ENCODE measurements at regions not wholly inside any gene's neighbourhood (a gene's known extent, or its start where the extent isn't known, plus 50 kb on each side); places are given as distances from the start of the nearest gene placed in this dataset.
"Not testable (repeated sequence)": the region's sequence is repeated elsewhere in the genome, so short reads cannot be mapped to it uniquely, and the experiment has no call there.

- no peaks in the 10 kb centered on the region for H3K27me3 ChIP-seq (replicated peaks; ENCODE audit: control insufficient read depth, insufficient read depth, low read length, poor library complexity, severe bottlenecking)
- no peak for DNase-seq
- no peaks in the 10 kb centered on the region for H3K4me1 ChIP-seq (ENCODE audit: control insufficient read depth, insufficient read depth, low read length, poor library complexity, severe bottlenecking)
- H3K36me3 ChIP-seq (ENCODE audit: control insufficient read depth, insufficient read depth, low read length), result no peaks in the 10 kb centered on the region
- H3K9me3 ChIP-seq (ENCODE audit: control insufficient read depth, low read length), result no peaks in the 10 kb centered on the region
- no peak overlapping the region for H3K27ac ChIP-seq (ENCODE audit: insufficient read depth, low read length, poor library complexity, severe bottlenecking)
- H3K4me3 ChIP-seq (ENCODE audit: insufficient read depth, low read depth, low read length, poor library complexity, severe bottlenecking), result no peak overlapping the region
Measured at GRCh38 chr16:5917436-5918195, 820.0 kb upstream of the EEF2KMT start.

GRCh38 chr16:5916711-5917191, 819.2 kb upstream of the EEF2KMT start:
- Histone ChIP-seq H3K27me3 (replicated peaks; ENCODE audit: control insufficient read depth, insufficient read depth, low read length, poor library complexity, severe bottlenecking) (no peaks in the 10 kb centered on the region), H3K36me3 (ENCODE audit: control insufficient read depth, insufficient read depth, low read length) (no peaks in the 10 kb centered on the region), H3K4me3 (ENCODE audit: insufficient read depth, low read depth, low read length, poor library complexity, severe bottlenecking) (no peak overlapping the region), H3K27ac (ENCODE audit: insufficient read depth, low read length, poor library complexity, severe bottlenecking) (no peak overlapping the region), H3K9me3 (ENCODE audit: control insufficient read depth, low read length) (no peaks in the 10 kb centered on the region), H3K4me1 (ENCODE audit: control insufficient read depth, insufficient read depth, low read length, poor library complexity, severe bottlenecking) (no peaks in the 10 kb centered on the region)
- no peak for DNase-seq

- Histone ChIP-seq H3K36me3 (ENCODE audit: control insufficient read depth, insufficient read depth, low read length) (no peaks in the 10 kb centered on the region), H3K4me1 (ENCODE audit: control insufficient read depth, insufficient read depth, low read length, poor library complexity, severe bottlenecking) (no peaks in the 10 kb centered on the region), H3K9me3 (ENCODE audit: control insufficient read depth, low read length) (no peaks in the 10 kb centered on the region), H3K4me3 (ENCODE audit: insufficient read depth, low read depth, low read length, poor library complexity, severe bottlenecking) (no peak overlapping the region), H3K27me3 (replicated peaks; ENCODE audit: control insufficient read depth, insufficient read depth, low read length, poor library complexity, severe bottlenecking) (no peaks in the 10 kb centered on the region), H3K27ac (ENCODE audit: insufficient read depth, low read length, poor library complexity, severe bottlenecking) (no peak overlapping the region)
- no peak for DNase-seq
Measured at GRCh38 chr16:5911241-5911640, 813.6 kb upstream of the EEF2KMT start.

DNA sequence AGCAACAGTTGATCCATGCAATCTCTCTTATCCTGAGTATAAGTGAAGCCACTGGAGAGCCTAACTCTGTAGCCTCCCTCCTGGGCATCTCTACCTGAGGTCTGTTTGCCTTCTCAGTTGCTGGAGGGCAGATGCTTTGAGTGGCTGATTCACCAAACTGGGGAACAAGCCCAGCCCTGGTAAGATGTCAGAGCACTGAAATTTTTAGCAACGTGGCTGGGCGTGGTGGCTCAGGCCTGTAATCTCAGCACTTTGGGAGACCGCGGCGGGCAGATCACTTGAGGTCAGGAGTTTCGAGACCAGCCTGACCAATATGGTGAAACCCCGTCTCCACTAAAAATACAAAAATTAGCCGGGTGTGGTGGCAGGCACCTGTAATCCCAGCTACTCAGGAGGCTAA, 812.0 kb upstream of the EEF2KMT start:
- H3K4me3 ChIP-seq (ENCODE audit: insufficient read depth, low read depth, low read length, poor library complexity, severe bottlenecking); H3K4me1 ChIP-seq (ENCODE audit: control insufficient read depth, insufficient read depth, low read length, poor library complexity, severe bottlenecking); H3K27ac ChIP-seq (ENCODE audit: insufficient read depth, low read length, poor library complexity, severe bottlenecking); H3K36me3 ChIP-seq (ENCODE audit: control insufficient read depth, insufficient read depth, low read length); H3K27me3 ChIP-seq (replicated peaks; ENCODE audit: control insufficient read depth, insufficient read depth, low read length, poor library complexity, severe bottlenecking); H3K9me3 ChIP-seq (ENCODE audit: control insufficient read depth, low read length); DNase-seq: not testable (repeated sequence)

DNA sequence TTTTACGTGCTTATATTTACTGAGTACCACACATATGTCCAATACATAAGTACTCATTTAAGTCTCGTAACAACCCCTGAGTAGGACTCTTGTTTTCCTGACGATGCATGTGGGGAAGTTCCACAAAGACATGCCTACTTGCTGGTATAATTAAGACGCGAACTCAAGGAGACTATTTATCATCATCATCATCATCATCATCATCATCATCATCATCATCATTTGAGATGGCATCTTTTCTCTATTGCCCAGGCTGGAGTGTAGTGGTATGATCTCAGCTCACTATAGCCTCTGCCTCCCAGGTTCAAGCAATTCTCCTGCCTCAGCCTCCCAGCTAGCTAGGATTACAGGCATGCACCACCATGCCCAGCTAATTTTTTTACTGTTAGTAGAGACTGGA, 809.9 kb upstream of the EEF2KMT start:
- H3K27ac ChIP-seq (ENCODE audit: insufficient read depth, low read length, poor library complexity, severe bottlenecking), result no peak overlapping the region
- H3K27me3 ChIP-seq (replicated peaks; ENCODE audit: control insufficient read depth, insufficient read depth, low read length, poor library complexity, severe bottlenecking), result no peaks in the 10 kb centered on the region
- no peaks in the 10 kb centered on the region for H3K4me1 ChIP-seq (ENCODE audit: control insufficient read depth, insufficient read depth, low read length, poor library complexity, severe bottlenecking)
- no peaks in the 10 kb centered on the region for H3K36me3 ChIP-seq (ENCODE audit: control insufficient read depth, insufficient read depth, low read length)
- no peak overlapping the region for H3K4me3 ChIP-seq (ENCODE audit: insufficient read depth, low read depth, low read length, poor library complexity, severe bottlenecking)
- no peak for DNase-seq
- no peaks in the 10 kb centered on the region for H3K9me3 ChIP-seq (ENCODE audit: control insufficient read depth, low read length)

GRCh38 chr16:5906351-5906750, 808.8 kb upstream of the EEF2KMT start:
- Histone ChIP-seq H3K9me3 (ENCODE audit: control insufficient read depth, low read length) (no peaks in the 10 kb centered on the region), H3K27ac (ENCODE audit: insufficient read depth, low read length, poor library complexity, severe bottlenecking) (no peak overlapping the region), H3K4me3 (ENCODE audit: insufficient read depth, low read depth, low read length, poor library complexity, severe bottlenecking) (no peak overlapping the region), H3K4me1 (ENCODE audit: control insufficient read depth, insufficient read depth, low read length, poor library complexity, severe bottlenecking) (no peaks in the 10 kb centered on the region), H3K27me3 (replicated peaks; ENCODE audit: control insufficient read depth, insufficient read depth, low read length, poor library complexity, severe bottlenecking) (no peaks in the 10 kb centered on the region), H3K36me3 (ENCODE audit: control insufficient read depth, insufficient read depth, low read length) (no peaks in the 10 kb centered on the region)
- DNase-seq, result no peak

GRCh38 chr16:5905935-5906334, 808.3 kb upstream of the EEF2KMT start:
- no peaks in the 10 kb centered on the region for H3K4me1 ChIP-seq (ENCODE audit: control insufficient read depth, insufficient read depth, low read length, poor library complexity, severe bottlenecking)
- DNase-seq, result no peak
- no peaks in the 10 kb centered on the region for H3K27me3 ChIP-seq (replicated peaks; ENCODE audit: control insufficient read depth, insufficient read depth, low read length, poor library complexity, severe bottlenecking)
- H3K27ac ChIP-seq (ENCODE audit: insufficient read depth, low read length, poor library complexity, severe bottlenecking), result no peak overlapping the region
- no peaks in the 10 kb centered on the region for H3K9me3 ChIP-seq (ENCODE audit: control insufficient read depth, low read length)
- no peaks in the 10 kb centered on the region for H3K36me3 ChIP-seq (ENCODE audit: control insufficient read depth, insufficient read depth, low read length)
- no peak overlapping the region for H3K4me3 ChIP-seq (ENCODE audit: insufficient read depth, low read depth, low read length, poor library complexity, severe bottlenecking)

DNA sequence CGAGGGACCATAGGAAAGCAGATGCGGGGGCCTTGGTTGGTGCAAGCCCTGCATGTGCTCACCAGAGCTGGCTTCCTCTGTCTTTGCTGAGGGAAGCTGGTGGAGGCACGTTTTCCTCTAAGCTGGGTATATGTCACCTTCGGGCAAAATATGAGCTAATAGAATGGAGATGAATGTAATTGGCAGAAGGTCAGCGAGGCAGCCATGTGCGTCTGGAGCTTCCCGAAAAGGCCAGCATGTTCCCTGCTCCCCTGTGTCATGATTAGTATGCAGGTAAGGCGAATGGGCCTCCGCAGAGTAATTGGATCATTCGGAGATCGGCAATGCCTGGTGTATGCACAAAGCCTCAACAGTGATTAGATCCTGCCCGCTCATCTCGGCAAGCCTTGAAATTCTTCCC, 806.2 kb upstream of the EEF2KMT start:
- no peaks in the 10 kb centered on the region for H3K27me3 ChIP-seq (replicated peaks; ENCODE audit: control insufficient read depth, insufficient read depth, low read length, poor library complexity, severe bottlenecking)
- no peak overlapping the region for H3K4me3 ChIP-seq (ENCODE audit: insufficient read depth, low read depth, low read length, poor library complexity, severe bottlenecking)
- DNase-seq, result no peak
- H3K4me1 ChIP-seq (ENCODE audit: control insufficient read depth, insufficient read depth, low read length, poor library complexity, severe bottlenecking), result no peaks in the 10 kb centered on the region
- H3K27ac ChIP-seq (ENCODE audit: insufficient read depth, low read length, poor library complexity, severe bottlenecking), result no peak overlapping the region
- H3K36me3 ChIP-seq (ENCODE audit: control insufficient read depth, insufficient read depth, low read length), result no peaks in the 10 kb centered on the region
- H3K9me3 ChIP-seq (ENCODE audit: control insufficient read depth, low read length), result no peaks in the 10 kb centered on the region

GRCh38 chr16:5903153-5903552, 805.6 kb upstream of the EEF2KMT start:
- Histone ChIP-seq H3K27ac (ENCODE audit: insufficient read depth, low read length, poor library complexity, severe bottlenecking) (no peak overlapping the region), H3K27me3 (replicated peaks; ENCODE audit: control insufficient read depth, insufficient read depth, low read length, poor library complexity, severe bottlenecking) (no peaks in the 10 kb centered on the region), H3K4me3 (ENCODE audit: insufficient read depth, low read depth, low read length, poor library complexity, severe bottlenecking) (no peak overlapping the region), H3K36me3 (ENCODE audit: control insufficient read depth, insufficient read depth, low read length) (no peaks in the 10 kb centered on the region), H3K4me1 (ENCODE audit: control insufficient read depth, insufficient read depth, low read length, poor library complexity, severe bottlenecking) (no peaks in the 10 kb centered on the region), H3K9me3 (ENCODE audit: control insufficient read depth, low read length) (no peaks in the 10 kb centered on the region)
- DNase-seq, result no peak

DNA sequence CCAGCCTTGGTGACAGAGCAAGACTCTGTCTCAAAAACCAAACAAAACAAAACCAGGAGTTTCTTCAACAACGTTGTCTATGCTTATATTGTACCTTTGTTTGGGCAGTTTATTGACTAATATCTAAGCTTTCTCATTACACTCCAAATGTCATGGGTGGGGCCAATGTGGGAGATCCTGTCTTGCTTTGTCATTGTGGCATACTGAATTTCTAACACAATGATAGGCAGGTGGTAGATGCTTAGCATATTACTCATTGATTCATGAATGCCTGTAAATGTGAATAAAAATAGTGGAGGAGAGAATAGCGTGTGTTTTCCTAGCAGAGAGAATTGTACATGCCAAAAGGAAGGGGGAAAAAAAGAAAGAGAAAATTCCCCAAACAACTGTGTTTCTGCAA, 802.5 kb upstream of the EEF2KMT start:
- no peak overlapping the region for H3K4me3 ChIP-seq (ENCODE audit: insufficient read depth, low read depth, low read length, poor library complexity, severe bottlenecking)
- no peaks in the 10 kb centered on the region for H3K27me3 ChIP-seq (replicated peaks; ENCODE audit: control insufficient read depth, insufficient read depth, low read length, poor library complexity, severe bottlenecking)
- H3K9me3 ChIP-seq (ENCODE audit: control insufficient read depth, low read length), result no peaks in the 10 kb centered on the region
- no peak overlapping the region for H3K27ac ChIP-seq (ENCODE audit: insufficient read depth, low read length, poor library complexity, severe bottlenecking)
- no peak for DNase-seq
- H3K4me1 ChIP-seq (ENCODE audit: control insufficient read depth, insufficient read depth, low read length, poor library complexity, severe bottlenecking), result no peaks in the 10 kb centered on the region
- H3K36me3 ChIP-seq (ENCODE audit: control insufficient read depth, insufficient read depth, low read length), result no peaks in the 10 kb centered on the region

Measured in effector memory CD4-positive, alpha-beta T cell (primary cell).